Liver (tissue), 8 donors: ENCODE measurements at regions not wholly inside any gene's neighbourhood (a gene's known extent, or its start where the extent isn't known, plus 50 kb on each side); places are given as distances from the start of the nearest gene placed in this dataset.

Experiments
- DNase-seq: peaks from one replicate; pipeline ENCODE4 v3.0.0-alpha.2; 2017; ENCODE audit warnings: low spot score
- H3K27ac ChIP-seq, 2 donors: one replicate each; pipeline ENCODE4 v1.7.0; 2013; ENCODE audit warnings: inconsistent platforms in 2 of 2, low read length in 2 of 2, control low read depth in 1 of 2, low read depth in 1 of 2, mild to moderate bottlenecking in 1 of 2
- H3K27me3 ChIP-seq, 4 donors: one replicate each; pipeline versions ENCODE4 v1.6.1 to v1.7.0; 2013; ENCODE audit warnings: low read length in 3 of 4, inconsistent platforms in 1 of 4, mild to moderate bottlenecking in 1 of 4, moderate library complexity in 1 of 4; ENCODE audit not compliant: control insufficient read depth in 4 of 4, insufficient read depth in 4 of 4
- H3K36me3 ChIP-seq, 4 donors: one replicate each; pipeline versions ENCODE4 v1.6.1 to v1.7.0; 2013; ENCODE audit warnings: low read length in 3 of 4, mild to moderate bottlenecking in 3 of 4, low read depth in 1 of 4, moderate library complexity in 1 of 4; ENCODE audit not compliant: control insufficient read depth in 4 of 4, insufficient read depth in 3 of 4
- H3K4me1 ChIP-seq, 4 donors: one replicate each; pipeline versions ENCODE4 v1.6.1 to v1.7.0; 2013; ENCODE audit warnings: low read length in 3 of 4, mild to moderate bottlenecking in 3 of 4, moderate library complexity in 1 of 4; ENCODE audit not compliant: control insufficient read depth in 4 of 4, insufficient read depth in 4 of 4
- H3K4me3 ChIP-seq, 3 donors: one replicate each; pipeline versions ENCODE4 v1.6.1 to v1.7.0; 2013; ENCODE audit warnings: low read length in 3 of 3, control low read depth in 1 of 3, low read depth in 1 of 3, mild to moderate bottlenecking in 1 of 3
- H3K9ac ChIP-seq, 2 donors: one replicate each; pipeline ENCODE4 v1.7.0; 2013; ENCODE audit warnings: low read length in 2 of 2, mild to moderate bottlenecking in 2 of 2, moderate library complexity in 2 of 2, control low read depth in 1 of 2, low read depth in 1 of 2
- H3K9me3 ChIP-seq, 4 donors: one replicate each; pipeline versions ENCODE4 v1.6.1 to v1.7.0; 2013; ENCODE audit warnings: low read length in 3 of 4; ENCODE audit not compliant: control insufficient read depth in 4 of 4
- EGR1 ChIP-seq, 2 donors: IDR thresholded peaks; 2 replicates each; pipeline ENCODE4 v1.6.1; 2016 to 2018; ENCODE audit warnings: antibody characterized with exemption in 2 of 2, low read depth in 2 of 2
- FOXA1 ChIP-seq: IDR thresholded peaks from 2 replicates; pipeline ENCODE4 v1.6.1; 2016; ENCODE audit warnings: antibody characterized with exemption
- FOXA2 ChIP-seq: IDR thresholded peaks from 2 replicates; pipeline ENCODE4 v1.6.1; 2016; ENCODE audit warnings: antibody characterized with exemption
- GABPA ChIP-seq, 2 donors: IDR thresholded peaks in 1 of 2; conservative IDR thresholded peaks in 1 of 2; 2 replicates each; pipeline ENCODE4 v1.6.1; 2016; ENCODE audit warnings: antibody characterized with exemption in 2 of 2, mild to moderate bottlenecking in 1 of 2, moderate library complexity in 1 of 2
- HNF4A ChIP-seq, 2 donors: conservative IDR thresholded peaks; 2 replicates each; pipeline ENCODE4 v1.6.1; 2016; ENCODE audit warnings: antibody characterized with exemption in 2 of 2, mild to moderate bottlenecking in 2 of 2
- HNF4G ChIP-seq: IDR thresholded peaks from 2 replicates; pipeline ENCODE4 v1.6.1; 2016; ENCODE audit warnings: antibody characterized with exemption
- JUND ChIP-seq, 2 donors: IDR thresholded peaks; 2 replicates each; pipeline ENCODE4 v1.6.1; 2016; ENCODE audit warnings: antibody characterized with exemption in 2 of 2
- NR2F2 ChIP-seq: IDR thresholded peaks from 2 replicates; pipeline ENCODE4 v1.6.1; 2016; ENCODE audit warnings: antibody characterized with exemption
- RAD21 ChIP-seq, 2 donors: IDR thresholded peaks; 2 replicates each; pipeline ENCODE4 v1.6.1; 2016; ENCODE audit warnings: antibody characterized with exemption in 2 of 2, mild to moderate bottlenecking in 2 of 2
- RXRA ChIP-seq, 2 donors: IDR thresholded peaks; 2 replicates each; pipeline ENCODE4 v1.6.1; 2017 to 2018; ENCODE audit warnings: antibody characterized with exemption in 2 of 2, mild to moderate bottlenecking in 1 of 2
- SP1 ChIP-seq: IDR thresholded peaks from 2 replicates; pipeline ENCODE4 v1.6.1; 2018; ENCODE audit warnings: antibody characterized with exemption, mild to moderate bottlenecking
- TAF1 ChIP-seq: conservative IDR thresholded peaks from 2 replicates; pipeline ENCODE4 v1.6.1; 2016; ENCODE audit warnings: antibody characterized with exemption, mild to moderate bottlenecking
- YY1 ChIP-seq: IDR thresholded peaks from 2 replicates; pipeline ENCODE4 v1.6.1; 2016; ENCODE audit warnings: antibody characterized with exemption, mild to moderate bottlenecking
- WGBS: extraction: QIAGEN DNeasy Blood & Tissue Kit; methylation state at CpG from one replicate; pipeline ENCODE4 v1.1.7; 2013; 5-methylcytosine and 5-hydroxymethylcytosine counted together
- TF ChIP-seq, protein P1 (sequence below): fragments of 150-350 bp; IDR thresholded peaks from 2 replicates; pipeline ENCODE4 v1.5.1; 2017; ENCODE audit warnings: improper control_type of control experiment, low read depth, low read length; ENCODE audit not compliant: missing input control
- TF ChIP-seq, protein P2 (sequence below): IDR thresholded peaks from 2 replicates; pipeline ENCODE4 v1.6.1; 2016; ENCODE audit warnings: antibody characterized with exemption
- TF ChIP-seq, protein P3 (sequence below): IDR thresholded peaks from 2 replicates; pipeline ENCODE4 v1.6.1; 2016; ENCODE audit warnings: antibody characterized with exemption, mild to moderate bottlenecking
- TF ChIP-seq, protein P4 (sequence below): IDR thresholded peaks from 2 replicates; pipeline ENCODE4 v1.6.1; 2016; ENCODE audit warnings: antibody characterized with exemption
- TF ChIP-seq, protein P5 (sequence below): IDR thresholded peaks from 2 replicates; pipeline ENCODE4 v1.6.1; 2016; ENCODE audit warnings: antibody characterized with exemption
- donor health status: healthy.
- donor health status: healthy.
- donor health status: healthy.
- donor health status: healthy.
- donor health status: healthy.

DNA sequence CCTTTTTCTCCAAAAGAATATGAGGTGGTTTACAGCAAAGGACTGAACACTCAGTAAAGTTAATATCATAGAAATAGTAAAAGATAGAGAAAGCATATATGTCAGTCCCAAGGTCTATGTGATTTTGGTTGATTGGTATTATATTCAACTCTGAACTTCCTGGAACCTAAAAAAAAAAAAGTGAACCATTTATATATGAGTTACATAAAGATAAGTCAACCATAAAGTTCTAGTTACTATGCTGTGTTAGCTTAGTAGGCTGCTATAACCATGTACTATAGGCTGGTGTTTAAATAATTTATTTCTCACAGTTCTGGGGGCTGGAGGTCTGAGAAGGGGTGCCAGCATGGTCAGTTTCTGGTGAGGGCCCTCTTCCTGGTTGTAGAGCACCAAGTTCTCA, 475.6 kb downstream of the KLF12 start:
- Histone ChIP-seq H3K36me3 (no peaks in the 10 kb centered on the region), H3K9ac (no peak overlapping the region), H3K9me3 (no peaks in the 10 kb centered on the region), H3K4me3 (no peak overlapping the region), H3K27me3 (no peaks in the 10 kb centered on the region), H3K27ac (no peak overlapping the region), H3K4me1 (no peaks in the 10 kb centered on the region)
- no peak for DNase-seq
- TF ChIP-seq RXRA (IDR thresholded peaks at IDR 0.05), result no peak
- no peak for TF ChIP-seq GABPA (IDR thresholded peaks at IDR 0.05 in 1 of 2, conservative IDR thresholded peaks at IDR 0.05 in 1 of 2)
- no peak for TF ChIP-seq EGR1 (IDR thresholded peaks at IDR 0.05; ENCODE audit: low read depth in 2 of 2)
- no peak for TF ChIP-seq HNF4G
- TF ChIP-seq, protein P1, sequence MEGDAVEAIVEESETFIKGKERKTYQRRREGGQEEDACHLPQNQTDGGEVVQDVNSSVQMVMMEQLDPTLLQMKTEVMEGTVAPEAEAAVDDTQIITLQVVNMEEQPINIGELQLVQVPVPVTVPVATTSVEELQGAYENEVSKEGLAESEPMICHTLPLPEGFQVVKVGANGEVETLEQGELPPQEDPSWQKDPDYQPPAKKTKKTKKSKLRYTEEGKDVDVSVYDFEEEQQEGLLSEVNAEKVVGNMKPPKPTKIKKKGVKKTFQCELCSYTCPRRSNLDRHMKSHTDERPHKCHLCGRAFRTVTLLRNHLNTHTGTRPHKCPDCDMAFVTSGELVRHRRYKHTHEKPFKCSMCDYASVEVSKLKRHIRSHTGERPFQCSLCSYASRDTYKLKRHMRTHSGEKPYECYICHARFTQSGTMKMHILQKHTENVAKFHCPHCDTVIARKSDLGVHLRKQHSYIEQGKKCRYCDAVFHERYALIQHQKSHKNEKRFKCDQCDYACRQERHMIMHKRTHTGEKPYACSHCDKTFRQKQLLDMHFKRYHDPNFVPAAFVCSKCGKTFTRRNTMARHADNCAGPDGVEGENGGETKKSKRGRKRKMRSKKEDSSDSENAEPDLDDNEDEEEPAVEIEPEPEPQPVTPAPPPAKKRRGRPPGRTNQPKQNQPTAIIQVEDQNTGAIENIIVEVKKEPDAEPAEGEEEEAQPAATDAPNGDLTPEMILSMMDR, result no peak
- no peak for TF ChIP-seq FOXA2
- no peak for TF ChIP-seq JUND (IDR thresholded peaks at IDR 0.05)
- TF ChIP-seq TAF1, result no peak
- TF ChIP-seq, protein P2, sequence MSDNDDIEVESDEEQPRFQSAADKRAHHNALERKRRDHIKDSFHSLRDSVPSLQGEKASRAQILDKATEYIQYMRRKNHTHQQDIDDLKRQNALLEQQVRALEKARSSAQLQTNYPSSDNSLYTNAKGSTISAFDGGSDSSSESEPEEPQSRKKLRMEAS, result no peak
- TF ChIP-seq FOXA1, result no peak
- no peak for TF ChIP-seq SP1
- TF ChIP-seq, protein P3, sequence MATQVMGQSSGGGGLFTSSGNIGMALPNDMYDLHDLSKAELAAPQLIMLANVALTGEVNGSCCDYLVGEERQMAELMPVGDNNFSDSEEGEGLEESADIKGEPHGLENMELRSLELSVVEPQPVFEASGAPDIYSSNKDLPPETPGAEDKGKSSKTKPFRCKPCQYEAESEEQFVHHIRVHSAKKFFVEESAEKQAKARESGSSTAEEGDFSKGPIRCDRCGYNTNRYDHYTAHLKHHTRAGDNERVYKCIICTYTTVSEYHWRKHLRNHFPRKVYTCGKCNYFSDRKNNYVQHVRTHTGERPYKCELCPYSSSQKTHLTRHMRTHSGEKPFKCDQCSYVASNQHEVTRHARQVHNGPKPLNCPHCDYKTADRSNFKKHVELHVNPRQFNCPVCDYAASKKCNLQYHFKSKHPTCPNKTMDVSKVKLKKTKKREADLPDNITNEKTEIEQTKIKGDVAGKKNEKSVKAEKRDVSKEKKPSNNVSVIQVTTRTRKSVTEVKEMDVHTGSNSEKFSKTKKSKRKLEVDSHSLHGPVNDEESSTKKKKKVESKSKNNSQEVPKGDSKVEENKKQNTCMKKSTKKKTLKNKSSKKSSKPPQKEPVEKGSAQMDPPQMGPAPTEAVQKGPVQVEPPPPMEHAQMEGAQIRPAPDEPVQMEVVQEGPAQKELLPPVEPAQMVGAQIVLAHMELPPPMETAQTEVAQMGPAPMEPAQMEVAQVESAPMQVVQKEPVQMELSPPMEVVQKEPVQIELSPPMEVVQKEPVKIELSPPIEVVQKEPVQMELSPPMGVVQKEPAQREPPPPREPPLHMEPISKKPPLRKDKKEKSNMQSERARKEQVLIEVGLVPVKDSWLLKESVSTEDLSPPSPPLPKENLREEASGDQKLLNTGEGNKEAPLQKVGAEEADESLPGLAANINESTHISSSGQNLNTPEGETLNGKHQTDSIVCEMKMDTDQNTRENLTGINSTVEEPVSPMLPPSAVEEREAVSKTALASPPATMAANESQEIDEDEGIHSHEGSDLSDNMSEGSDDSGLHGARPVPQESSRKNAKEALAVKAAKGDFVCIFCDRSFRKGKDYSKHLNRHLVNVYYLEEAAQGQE, result no peak
- TF ChIP-seq YY1, result no peak
- TF ChIP-seq, protein P4, sequence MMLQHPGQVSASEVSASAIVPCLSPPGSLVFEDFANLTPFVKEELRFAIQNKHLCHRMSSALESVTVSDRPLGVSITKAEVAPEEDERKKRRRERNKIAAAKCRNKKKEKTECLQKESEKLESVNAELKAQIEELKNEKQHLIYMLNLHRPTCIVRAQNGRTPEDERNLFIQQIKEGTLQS, result no peak
- TF ChIP-seq HNF4A (conservative IDR thresholded peaks at IDR 0.05), result no peak
- TF ChIP-seq NR2F2, result no peak
- no peak for TF ChIP-seq RAD21 (IDR thresholded peaks at IDR 0.05)

DNA sequence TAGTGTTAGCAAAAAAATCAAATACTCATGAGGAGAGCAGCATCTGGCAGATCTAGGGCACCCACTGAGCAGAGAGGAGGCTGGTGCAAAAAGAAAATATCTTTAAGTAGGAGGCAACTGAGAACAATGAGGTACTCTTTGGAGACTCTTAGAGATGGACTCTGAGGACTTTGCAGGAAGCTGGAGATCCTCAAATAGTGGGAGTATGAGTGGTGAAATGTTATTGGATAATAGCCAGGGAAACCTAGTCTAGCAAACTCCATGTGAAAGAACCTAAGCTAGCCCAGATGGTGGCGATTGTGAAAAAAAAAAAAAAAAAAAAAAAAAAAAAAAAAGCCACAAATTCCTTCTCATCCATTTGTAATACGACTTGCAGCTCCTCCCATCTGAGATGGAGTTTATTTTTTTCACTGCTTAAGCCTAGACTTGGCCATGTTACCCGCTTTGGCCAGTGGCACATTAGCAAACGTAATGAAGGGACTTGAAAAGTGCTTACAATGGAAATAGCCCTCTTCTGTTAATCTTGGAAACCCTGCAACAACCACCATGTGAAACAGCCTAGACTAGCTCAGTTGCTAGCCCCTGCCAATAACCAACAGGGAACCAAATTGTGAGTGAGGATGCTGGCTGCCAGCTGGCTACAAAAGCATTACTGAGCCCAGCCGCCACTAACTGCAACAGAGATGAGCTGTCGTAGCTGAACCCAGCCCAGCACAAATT, 476.2 kb downstream of the KLF12 start:
- Histone ChIP-seq H3K9ac (no peak overlapping the region), H3K27me3 (no peaks in the 10 kb centered on the region), H3K4me1 (no peaks in the 10 kb centered on the region), H3K9me3 (no peaks in the 10 kb centered on the region), H3K36me3 (no peaks in the 10 kb centered on the region), H3K27ac (no peak overlapping the region), H3K4me3 (no peak overlapping the region)
- TF ChIP-seq GABPA (IDR thresholded peaks at IDR 0.05 in 1 of 2, conservative IDR thresholded peaks at IDR 0.05 in 1 of 2), result no peak
- no peak for TF ChIP-seq RXRA (IDR thresholded peaks at IDR 0.05)
- no peak for TF ChIP-seq EGR1 (IDR thresholded peaks at IDR 0.05; ENCODE audit: low read depth in 2 of 2)
- TF ChIP-seq, protein P4, result no peak
- TF ChIP-seq FOXA2, result no peak
- TF ChIP-seq JUND (IDR thresholded peaks at IDR 0.05), result no peak
- TF ChIP-seq, protein P3, result no peak
- TF ChIP-seq FOXA1, result no peak
- TF ChIP-seq TAF1, result no peak
- no peak for TF ChIP-seq NR2F2
- TF ChIP-seq RAD21 (IDR thresholded peaks at IDR 0.05), result no peak
- TF ChIP-seq, protein P2, result no peak
- no peak for TF ChIP-seq HNF4A (conservative IDR thresholded peaks at IDR 0.05)
- TF ChIP-seq SP1, result no peak
- TF ChIP-seq, protein P5, sequence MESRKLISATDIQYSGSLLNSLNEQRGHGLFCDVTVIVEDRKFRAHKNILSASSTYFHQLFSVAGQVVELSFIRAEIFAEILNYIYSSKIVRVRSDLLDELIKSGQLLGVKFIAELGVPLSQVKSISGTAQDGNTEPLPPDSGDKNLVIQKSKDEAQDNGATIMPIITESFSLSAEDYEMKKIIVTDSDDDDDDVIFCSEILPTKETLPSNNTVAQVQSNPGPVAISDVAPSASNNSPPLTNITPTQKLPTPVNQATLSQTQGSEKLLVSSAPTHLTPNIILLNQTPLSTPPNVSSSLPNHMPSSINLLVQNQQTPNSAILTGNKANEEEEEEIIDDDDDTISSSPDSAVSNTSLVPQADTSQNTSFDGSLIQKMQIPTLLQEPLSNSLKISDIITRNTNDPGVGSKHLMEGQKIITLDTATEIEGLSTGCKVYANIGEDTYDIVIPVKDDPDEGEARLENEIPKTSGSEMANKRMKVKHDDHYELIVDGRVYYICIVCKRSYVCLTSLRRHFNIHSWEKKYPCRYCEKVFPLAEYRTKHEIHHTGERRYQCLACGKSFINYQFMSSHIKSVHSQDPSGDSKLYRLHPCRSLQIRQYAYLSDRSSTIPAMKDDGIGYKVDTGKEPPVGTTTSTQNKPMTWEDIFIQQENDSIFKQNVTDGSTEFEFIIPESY, result no peak
- TF ChIP-seq YY1, result no peak
- no peak for DNase-seq
- 75% methylated on average over 6 of the region's 6 CpGs for WGBS
